ENCODE measurements at regions not wholly inside any gene's neighbourhood (a gene's known extent, or its start where the extent isn't known, plus 50 kb on each side); places are given as distances from the start of the nearest gene placed in this dataset.

GRCh38 chr2:181380581-181380980 lies 76.6 kb upstream of the ITGA4 start:
- DNase-seq (ENCODE audit: low spot score) = no peak

GRCh38 chr2:181384923-181385322 lies 72.3 kb upstream of the ITGA4 start:
- no peak for DNase-seq (ENCODE audit: low spot score)

- DNase-seq (ENCODE audit: low spot score) = no peak
Observed at GRCh38 chr2:181389524-181389923, 67.7 kb upstream of the ITGA4 start.

- DNase-seq (ENCODE audit: low spot score) = no peak
Observed at GRCh38 chr2:181393472-181393871, 63.7 kb upstream of the ITGA4 start.

GRCh38 chr2:181394741-181395437 lies 62.3 kb upstream of the ITGA4 start:
- DNase-seq (ENCODE audit: low spot score) = no peak

GRCh38 chr2:181395851-181396250 lies 61.3 kb upstream of the ITGA4 start:
- no peak for DNase-seq (ENCODE audit: low spot score)

GRCh38 chr2:181396256-181397123 lies 60.7 kb upstream of the ITGA4 start:
- DNase-seq (ENCODE audit: low spot score) = no peak

GRCh38 chr2:181397331-181397730 lies 59.9 kb upstream of the ITGA4 start:
- DNase-seq (ENCODE audit: low spot score) = no peak

GRCh38 chr2:181398000-181398399 lies 59.2 kb upstream of the ITGA4 start:
- DNase-seq (ENCODE audit: low spot score) = no peak

GRCh38 chr2:181399027-181399426 lies 58.2 kb upstream of the ITGA4 start:
- DNase-seq (ENCODE audit: low spot score) = no peak

- DNase-seq (ENCODE audit: low spot score) = no peak
Observed at GRCh38 chr2:181404472-181404871, 52.7 kb upstream of the ITGA4 start.

GRCh38 chr2:181407171-181407570 lies 50.0 kb upstream of the ITGA4 start:
- DNase-seq (ENCODE audit: low spot score) = no peak

Data from activated CD4-positive, alpha-beta T cell treated with anti-CD3 and anti-CD28 coated beads, Interleukin-2, Interleukin-4, amounts not matched to agents 100 ng/mL and 50 ng/mL, durations not matched to agents 16 hours and 8 hours (primary cell).